Tibial nerve (tissue), 4 donors: ENCODE measurements at regions not wholly inside any gene's neighbourhood (a gene's known extent, or its start where the extent isn't known, plus 50 kb on each side); places are given as distances from the start of the nearest gene placed in this dataset.

Experiments used
- DNase-seq, 2 donors: peaks; one replicate each; pipeline ENCODE4 v3.0.0-alpha.2; 2019; ENCODE audit warnings: low spot score in 2 of 2
- H3K27ac ChIP-seq, 4 donors: fragments of 200-600 bp; sonication (generic) in 3 of 4; one replicate each; pipeline ENCODE4 v1.5.1; 2017 to 2019; ENCODE audit warnings: mild to moderate bottlenecking in 1 of 4
- H3K27me3 ChIP-seq, 2 donors: fragments of 200-600 bp; sonication (generic) in 1 of 2; one replicate each; pipeline versions ENCODE4 v1.5.1 to v1.6.0; 2017 to 2019
- H3K36me3 ChIP-seq, 3 donors: fragments of 200-600 bp; sonication (generic); one replicate each; pipeline ENCODE4 v1.5.1; 2018 to 2019
- H3K4me1 ChIP-seq, 4 donors: fragments of 200-600 bp; sonication (generic) in 3 of 4; one replicate each; pipeline ENCODE4 v1.5.1; 2017 to 2019
- H3K4me3 ChIP-seq, 4 donors: fragments of 200-600 bp; sonication (generic) in 3 of 4; one replicate each; pipeline ENCODE4 v1.5.1; 2017 to 2019; ENCODE audit warnings: mild to moderate bottlenecking in 1 of 4, moderate library complexity in 1 of 4
- H3K9me3 ChIP-seq, 4 donors: fragments of 200-600 bp; sonication (generic) in 3 of 4; one replicate each; pipeline ENCODE4 v1.5.1; 2017 to 2019
- EP300 ChIP-seq, 2 donors: sonication (generic); formaldehyde crosslinking; IDR thresholded peaks; one replicate each; pipeline ENCODE4 v1.6.1; 2017; ENCODE audit warnings: antibody characterized with exemption in 2 of 2, mild to moderate bottlenecking in 1 of 2
- POLR2A ChIP-seq, 2 donors: fragments of 450-650 bp; IDR thresholded peaks; one replicate each; pipeline ENCODE4 v1.6.1; 2017; ENCODE audit warnings: antibody characterized with exemption in 2 of 2, mild to moderate bottlenecking in 2 of 2, moderate library complexity in 2 of 2
- WGBS, 2 donors: methylation state at CpG; one replicate each; pipeline ENCODE4 v1.1.5; 2018; 5-methylcytosine and 5-hydroxymethylcytosine counted together
- TF ChIP-seq, protein P1 (sequence below), 5 experiments: fragments of 200-600 bp in 3 of 5; fragments of 450-650 bp in 2 of 5; sonication (generic) in 3 of 5; IDR thresholded peaks; one replicate each; pipeline ENCODE4 v1.5.1; 2016 to 2019; ENCODE audit warnings: antibody characterized with exemption in 5 of 5, mild to moderate bottlenecking in 3 of 5, moderate library complexity in 2 of 5

DNA sequence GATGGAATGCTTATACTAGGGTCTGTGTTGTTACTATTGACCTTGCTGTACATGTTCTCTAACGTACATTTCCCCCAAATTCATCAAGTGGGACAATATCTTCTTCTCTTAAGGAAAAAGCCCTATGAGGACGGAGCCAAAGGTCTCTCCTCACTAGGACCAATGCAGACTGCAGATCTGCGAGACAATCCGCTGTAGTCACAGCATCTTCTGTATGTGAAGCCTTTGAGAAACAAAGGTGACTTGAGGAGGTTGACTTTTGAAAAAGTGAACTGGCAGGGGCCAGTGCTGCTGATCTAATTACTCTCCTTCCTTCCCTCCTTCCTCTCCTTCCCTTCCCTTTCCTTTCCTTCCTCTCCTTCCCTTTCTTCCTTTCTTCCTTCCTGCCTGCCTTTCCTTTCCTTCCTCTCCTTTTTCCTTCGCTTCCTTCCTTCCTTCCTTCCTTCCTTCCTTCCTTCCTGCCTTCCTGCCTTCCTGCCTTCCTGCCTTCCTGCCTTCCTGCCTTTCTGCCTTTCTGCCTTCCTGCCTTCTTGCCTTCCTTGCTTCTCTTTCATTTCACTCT lies 71.1 kb upstream of the BASP1 start:
- Histone ChIP-seq H3K27me3 (no peaks in the 10 kb centered on the region), H3K4me1 (no peaks in the 10 kb centered on the region)

DNA sequence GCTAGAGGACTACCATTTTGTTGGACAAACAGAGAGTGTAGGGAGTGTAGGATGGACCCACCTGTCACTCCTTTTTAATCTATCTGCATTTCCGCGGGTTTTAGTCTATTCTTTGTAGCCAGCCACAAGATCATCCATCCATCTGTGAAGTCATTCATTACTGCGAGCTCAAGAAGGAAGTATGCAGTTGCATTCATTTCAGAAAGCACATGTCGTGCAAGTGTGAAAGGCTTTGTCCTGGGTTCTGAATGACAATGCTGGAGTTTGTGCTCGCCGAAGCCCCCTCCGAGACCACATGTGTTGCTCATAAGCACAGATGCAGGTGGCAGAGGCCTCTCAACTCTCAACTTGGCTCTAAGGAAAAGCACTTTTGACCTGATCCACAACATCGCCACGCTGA lies 70.3 kb upstream of the BASP1 start:
- WGBS, 2 donors = 79% methylated on average over 9 of the region's 9 CpGs
- DNase-seq = no peak
- TF ChIP-seq, protein P1, sequence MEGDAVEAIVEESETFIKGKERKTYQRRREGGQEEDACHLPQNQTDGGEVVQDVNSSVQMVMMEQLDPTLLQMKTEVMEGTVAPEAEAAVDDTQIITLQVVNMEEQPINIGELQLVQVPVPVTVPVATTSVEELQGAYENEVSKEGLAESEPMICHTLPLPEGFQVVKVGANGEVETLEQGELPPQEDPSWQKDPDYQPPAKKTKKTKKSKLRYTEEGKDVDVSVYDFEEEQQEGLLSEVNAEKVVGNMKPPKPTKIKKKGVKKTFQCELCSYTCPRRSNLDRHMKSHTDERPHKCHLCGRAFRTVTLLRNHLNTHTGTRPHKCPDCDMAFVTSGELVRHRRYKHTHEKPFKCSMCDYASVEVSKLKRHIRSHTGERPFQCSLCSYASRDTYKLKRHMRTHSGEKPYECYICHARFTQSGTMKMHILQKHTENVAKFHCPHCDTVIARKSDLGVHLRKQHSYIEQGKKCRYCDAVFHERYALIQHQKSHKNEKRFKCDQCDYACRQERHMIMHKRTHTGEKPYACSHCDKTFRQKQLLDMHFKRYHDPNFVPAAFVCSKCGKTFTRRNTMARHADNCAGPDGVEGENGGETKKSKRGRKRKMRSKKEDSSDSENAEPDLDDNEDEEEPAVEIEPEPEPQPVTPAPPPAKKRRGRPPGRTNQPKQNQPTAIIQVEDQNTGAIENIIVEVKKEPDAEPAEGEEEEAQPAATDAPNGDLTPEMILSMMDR (IDR thresholded peaks at IDR 0.05) = no peak
- no peak for TF ChIP-seq EP300 (IDR thresholded peaks at IDR 0.05)
- no peak for TF ChIP-seq POLR2A (IDR thresholded peaks at IDR 0.05)

More for the DNA sequence above, 71.1 kb upstream of the BASP1 start:
- no peak for DNase-seq
- no peaks in the 10 kb centered on the region for H3K36me3 ChIP-seq
- 88 to 90% methylated on average over 5 of the region's 5 CpGs for WGBS, 2 donors
- H3K9me3 ChIP-seq = no peaks in the 10 kb centered on the region
- no peak overlapping the region for H3K4me3 ChIP-seq
- TF ChIP-seq POLR2A (IDR thresholded peaks at IDR 0.05) (no peak), EP300 (IDR thresholded peaks at IDR 0.05) (no peak)
- TF ChIP-seq, protein P1 (IDR thresholded peaks at IDR 0.05) = no peak
- H3K27ac ChIP-seq = no peak overlapping the region

DNA sequence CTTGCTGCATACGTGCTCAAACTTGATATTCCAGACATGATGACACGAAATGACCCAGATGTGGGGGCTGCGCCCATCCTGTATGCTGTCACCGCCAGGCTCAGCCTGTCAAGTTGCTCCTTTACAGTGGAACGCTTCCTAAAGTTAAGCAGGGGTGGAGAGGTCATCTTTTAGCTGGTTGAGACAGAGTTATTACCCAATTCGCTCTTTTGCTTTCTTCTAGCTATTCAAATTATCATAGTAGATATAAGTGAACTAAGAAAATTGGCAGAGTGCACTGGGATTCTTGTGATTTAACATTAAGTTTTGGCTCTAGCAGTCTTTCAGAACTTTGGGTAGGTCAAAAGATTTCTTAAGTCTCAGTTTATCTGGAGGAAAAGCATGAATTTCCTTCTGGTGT lies 69.8 kb upstream of the BASP1 start:
- Histone ChIP-seq H3K27me3 (no peaks in the 10 kb centered on the region), H3K27ac (no peak overlapping the region), H3K9me3 (no peaks in the 10 kb centered on the region), H3K36me3 (no peaks in the 10 kb centered on the region), H3K4me1 (no peaks in the 10 kb centered on the region), H3K4me3 (no peak overlapping the region)
- DNase-seq = no peak
- no peak for TF ChIP-seq POLR2A (IDR thresholded peaks at IDR 0.05)
- TF ChIP-seq, protein P1 (IDR thresholded peaks at IDR 0.05) = no peak
- TF ChIP-seq EP300 (IDR thresholded peaks at IDR 0.05) = no peak
- 86 to 91% methylated on average over 6 of the region's 6 CpGs for WGBS, 2 donors

More for the DNA sequence above, 70.3 kb upstream of the BASP1 start:
- H3K27me3 ChIP-seq = no peaks in the 10 kb centered on the region
- no peaks in the 10 kb centered on the region for H3K36me3 ChIP-seq
- no peak overlapping the region for H3K27ac ChIP-seq
- no peak overlapping the region for H3K4me3 ChIP-seq
- H3K9me3 ChIP-seq = no peaks in the 10 kb centered on the region
- H3K4me1 ChIP-seq = no peaks in the 10 kb centered on the region

DNA sequence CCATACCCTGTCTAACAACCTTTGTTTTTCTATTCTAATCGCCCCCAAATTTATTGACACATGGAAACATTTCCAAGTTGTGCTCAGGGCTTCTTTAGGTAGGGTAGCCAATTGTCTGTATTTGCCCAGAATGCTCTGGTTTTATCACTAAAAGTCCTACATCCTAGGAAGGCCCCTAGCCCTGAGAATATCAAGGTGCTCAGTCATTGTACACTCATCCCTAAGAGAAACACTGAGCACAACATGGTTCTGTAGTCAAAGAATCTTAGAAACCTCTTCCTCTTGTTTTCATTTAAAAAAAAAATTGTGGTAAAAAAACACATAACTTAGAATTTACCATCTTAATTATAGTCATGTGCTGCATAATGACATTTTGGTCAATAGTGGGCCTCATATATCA lies 69.0 kb upstream of the BASP1 start:
- Histone ChIP-seq H3K27me3 (no peaks in the 10 kb centered on the region), H3K4me3 (no peak overlapping the region), H3K36me3 (no peaks in the 10 kb centered on the region), H3K27ac (no peak overlapping the region), H3K4me1 (no peaks in the 10 kb centered on the region), H3K9me3 (no peaks in the 10 kb centered on the region)
- no peak for DNase-seq
- WGBS, 2 donors = 88 to 96% methylated on average over 1 of the region's 1 CpG
- TF ChIP-seq POLR2A (IDR thresholded peaks at IDR 0.05) = no peak
- TF ChIP-seq, protein P1 (IDR thresholded peaks at IDR 0.05) = no peak
- TF ChIP-seq EP300 (IDR thresholded peaks at IDR 0.05) = no peak

DNA sequence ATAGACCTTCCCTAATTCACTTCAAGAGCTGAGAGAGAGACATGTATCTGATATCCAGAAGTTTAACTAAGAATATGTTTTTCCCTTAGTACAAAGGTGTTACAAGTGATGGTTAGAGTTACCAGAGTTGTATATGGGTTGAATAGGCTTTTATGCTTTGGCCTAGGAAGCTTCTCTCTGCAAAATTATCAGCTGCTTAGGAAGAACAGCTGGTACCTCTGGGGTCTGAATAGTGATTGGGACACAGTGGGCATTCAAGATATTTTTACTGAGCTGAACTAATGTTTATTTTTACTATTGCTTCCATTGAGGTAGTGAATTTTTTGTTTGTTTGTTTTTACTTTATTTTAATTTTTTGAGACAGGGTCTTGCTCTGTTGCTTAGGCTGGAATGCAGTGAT lies 67.6 kb upstream of the BASP1 start:
- Histone ChIP-seq H3K27ac (no peak overlapping the region), H3K4me3 (no peak overlapping the region)

More for the DNA sequence above, 67.6 kb upstream of the BASP1 start:
- no peaks in the 10 kb centered on the region for H3K36me3 ChIP-seq
- no peaks in the 10 kb centered on the region for H3K9me3 ChIP-seq
- TF ChIP-seq POLR2A (IDR thresholded peaks at IDR 0.05) = no peak
- TF ChIP-seq EP300 (IDR thresholded peaks at IDR 0.05) = no peak
- TF ChIP-seq, protein P1 (IDR thresholded peaks at IDR 0.05) = no peak
- no peaks in the 10 kb centered on the region for H3K4me1 ChIP-seq
- H3K27me3 ChIP-seq = no peaks in the 10 kb centered on the region
- no peak for DNase-seq
